B cell (primary cell): ENCODE measurements at regions not wholly inside any gene's neighbourhood (a gene's known extent, or its start where the extent isn't known, plus 50 kb on each side); places are given as distances from the start of the nearest gene placed in this dataset.

Source experiments
- CTCF ChIP-seq: fragments of 200-600 bp; IDR thresholded peaks from one replicate; pipeline ENCODE4 v1.8.0; 2022; ENCODE audit warnings: antibody characterized with exemption, mild to moderate bottlenecking
- EZH2 ChIP-seq: IDR thresholded peaks from 2 replicates; pipeline ENCODE4 v1.6.1; 2012; ENCODE audit warnings: borderline replicate concordance, low read depth, mild to moderate bottlenecking, moderate library complexity, low read length; ENCODE audit not compliant: insufficient read depth, poor library complexity, severe bottlenecking

- no peak for TF ChIP-seq CTCF
- TF ChIP-seq EZH2 = no peak
Observed at GRCh38 chr6:99064834-99065233, 117.1 kb upstream of the FBXL4 start.
